Neural crest cell (in vitro differentiated cells): ENCODE measurements at regions not wholly inside any gene's neighbourhood (a gene's known extent, or its start where the extent isn't known, plus 50 kb on each side); places are given as distances from the start of the nearest gene placed in this dataset.

ENCODE experiments used
- DNase-seq: peaks from one replicate; pipeline ENCODE4 v3.0.0; 2021; ENCODE audit warnings: low read depth, mixed read lengths, low spot score
- H3K27ac Mint-ChIP-seq: one replicate; pipeline ENCODE4 v1.8.0; 2021; ENCODE audit warnings: mild to moderate bottlenecking, mixed read lengths; ENCODE audit not compliant: unreplicated experiment
- H3K27me3 Mint-ChIP-seq: 2 replicates; pipeline ENCODE4 v1.8.0; 2021; ENCODE audit warnings: low read depth, mild to moderate bottlenecking, mixed read lengths
- H3K36me3 Mint-ChIP-seq: 2 replicates; pipeline ENCODE4 v1.8.0; 2021; ENCODE audit warnings: low read depth, mild to moderate bottlenecking, mixed read lengths
- H3K4me1 Mint-ChIP-seq: 2 replicates; pipeline ENCODE4 v1.8.0; 2021; ENCODE audit warnings: mixed read lengths
- H3K4me3 Mint-ChIP-seq: one replicate; pipeline ENCODE4 v1.8.0; 2021; ENCODE audit warnings: mild to moderate bottlenecking, mixed read lengths
- H3K9me3 Mint-ChIP-seq: 2 replicates; pipeline ENCODE4 v1.8.0; 2021; ENCODE audit warnings: mixed read lengths
- TF ChIP-seq, protein P1 (sequence below): fragments of 200-600 bp; sonication (generic); conservative IDR thresholded peaks from 2 replicates; pipeline ENCODE4 v1.5.0; 2021; ENCODE audit warnings: antibody characterized with exemption, mild to moderate bottlenecking

GRCh38 chr4:34187056-34187455, 2057.3 kb downstream of the ARAP2 start:
- no peak for DNase-seq
- no peak overlapping the region for H3K4me3 Mint-ChIP-seq
- H3K9me3 Mint-ChIP-seq = no peaks in the 10 kb centered on the region
- TF ChIP-seq, protein P1, sequence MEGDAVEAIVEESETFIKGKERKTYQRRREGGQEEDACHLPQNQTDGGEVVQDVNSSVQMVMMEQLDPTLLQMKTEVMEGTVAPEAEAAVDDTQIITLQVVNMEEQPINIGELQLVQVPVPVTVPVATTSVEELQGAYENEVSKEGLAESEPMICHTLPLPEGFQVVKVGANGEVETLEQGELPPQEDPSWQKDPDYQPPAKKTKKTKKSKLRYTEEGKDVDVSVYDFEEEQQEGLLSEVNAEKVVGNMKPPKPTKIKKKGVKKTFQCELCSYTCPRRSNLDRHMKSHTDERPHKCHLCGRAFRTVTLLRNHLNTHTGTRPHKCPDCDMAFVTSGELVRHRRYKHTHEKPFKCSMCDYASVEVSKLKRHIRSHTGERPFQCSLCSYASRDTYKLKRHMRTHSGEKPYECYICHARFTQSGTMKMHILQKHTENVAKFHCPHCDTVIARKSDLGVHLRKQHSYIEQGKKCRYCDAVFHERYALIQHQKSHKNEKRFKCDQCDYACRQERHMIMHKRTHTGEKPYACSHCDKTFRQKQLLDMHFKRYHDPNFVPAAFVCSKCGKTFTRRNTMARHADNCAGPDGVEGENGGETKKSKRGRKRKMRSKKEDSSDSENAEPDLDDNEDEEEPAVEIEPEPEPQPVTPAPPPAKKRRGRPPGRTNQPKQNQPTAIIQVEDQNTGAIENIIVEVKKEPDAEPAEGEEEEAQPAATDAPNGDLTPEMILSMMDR = no peak
- no peak overlapping the region for H3K27ac Mint-ChIP-seq
- H3K27me3 Mint-ChIP-seq = no peaks in the 10 kb centered on the region
- H3K36me3 Mint-ChIP-seq = no peaks in the 10 kb centered on the region
- no peaks in the 10 kb centered on the region for H3K4me1 Mint-ChIP-seq

GRCh38 chr4:34191443-34191842, 2052.9 kb downstream of the ARAP2 start:
- H3K27ac Mint-ChIP-seq = no peak overlapping the region
- no peaks in the 10 kb centered on the region for H3K9me3 Mint-ChIP-seq
- no peaks in the 10 kb centered on the region for H3K4me1 Mint-ChIP-seq
- TF ChIP-seq, protein P1 = no peak
- DNase-seq = no peak
- H3K4me3 Mint-ChIP-seq = no peak overlapping the region
- H3K27me3 Mint-ChIP-seq = no peaks in the 10 kb centered on the region
- no peaks in the 10 kb centered on the region for H3K36me3 Mint-ChIP-seq

GRCh38 chr4:34193451-34194154, 2050.7 kb downstream of the ARAP2 start:
- Mint-ChIP-seq H3K9me3 (no peaks in the 10 kb centered on the region), H3K4me3 (no peak overlapping the region), H3K36me3 (no peaks in the 10 kb centered on the region), H3K4me1 (no peaks in the 10 kb centered on the region), H3K27ac (no peak overlapping the region), H3K27me3 (no peaks in the 10 kb centered on the region)
- no peak for DNase-seq
- TF ChIP-seq, protein P1 = no peak

DNA sequence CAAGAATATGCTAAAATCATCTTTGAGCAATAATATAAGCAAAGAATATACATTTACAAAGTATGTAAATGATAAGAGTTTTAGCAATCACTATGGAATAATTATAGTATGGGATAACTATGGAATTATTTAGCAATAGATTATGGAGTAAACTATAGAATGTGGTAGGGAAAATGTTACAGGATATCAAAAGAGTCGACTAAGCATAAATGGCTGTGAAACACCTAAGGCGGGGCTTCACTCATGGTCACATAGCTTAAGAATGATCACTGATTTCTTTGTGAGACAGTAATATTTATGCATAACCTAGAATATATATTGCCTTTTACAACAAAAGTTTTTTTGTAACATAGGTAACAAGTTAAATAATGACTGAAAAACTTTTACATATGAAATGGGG, 2049.7 kb downstream of the ARAP2 start:
- Mint-ChIP-seq H3K36me3 (no peaks in the 10 kb centered on the region), H3K27ac (no peak overlapping the region), H3K9me3 (no peaks in the 10 kb centered on the region), H3K4me3 (no peak overlapping the region), H3K4me1 (no peaks in the 10 kb centered on the region), H3K27me3 (no peaks in the 10 kb centered on the region)
- TF ChIP-seq, protein P1 = no peak
- DNase-seq = no peak

- H3K9me3 Mint-ChIP-seq = peaks cover 4% of the 10 kb centered on the region
- DNase-seq = no peak
- no peak overlapping the region for H3K27ac Mint-ChIP-seq
- TF ChIP-seq, protein P1 = no peak
- no peaks in the 10 kb centered on the region for H3K27me3 Mint-ChIP-seq
- no peaks in the 10 kb centered on the region for H3K36me3 Mint-ChIP-seq
- no peak overlapping the region for H3K4me3 Mint-ChIP-seq
- no peaks in the 10 kb centered on the region for H3K4me1 Mint-ChIP-seq
These were observed 2047.9 kb downstream of the ARAP2 start for GRCh38 chr4:34196375-34196774.
